Fibroblast of skin of left biceps (primary cell): ENCODE measurements at regions not wholly inside any gene's neighbourhood (a gene's known extent, or its start where the extent isn't known, plus 50 kb on each side); places are given as distances from the start of the nearest gene placed in this dataset.
A peak's percentile ranks its signal among the peaks of the same experiment; 100 is the strongest.
"Not testable (repeated sequence)": the region's sequence is repeated elsewhere in the genome, so short reads cannot be mapped to it uniquely, and the experiment has no call there.

Experiments used
- DNase-seq, 2 experiments: peaks; one replicate each; pipeline ENCODE4 v3.0.0-alpha.2; 2013; ENCODE audit warnings: low read depth in 2 of 2

- DNase-seq, result no peak
Observed at GRCh38 chr5:71907001-71907588, 188.0 kb downstream of the CARTPT start.

GRCh38 chr5:71907608-71908145 is 188.6 kb downstream of the CARTPT start:
- no peak for DNase-seq

GRCh38 chr5:71910741-71911140 is 191.7 kb downstream of the CARTPT start:
- DNase-seq, result no peak

GRCh38 chr5:71912021-71912420 is 192.9 kb downstream of the CARTPT start:
- DNase-seq, result no peak

GRCh38 chr5:71914281-71914680 is 193.0 kb upstream of the MAP1B start:
- DNase-seq, result no peak

- DNase-seq, result peak; percentile 59 to 64
Observed at GRCh38 chr5:71922584-71923106, 184.6 kb upstream of the MAP1B start.

GRCh38 chr5:71923755-71924154 is 183.5 kb upstream of the MAP1B start:
- DNase-seq, result no peak

GRCh38 chr5:71924325-71924724 is 182.9 kb upstream of the MAP1B start:
- no peak for DNase-seq

- no peak for DNase-seq
Observed at GRCh38 chr5:71924980-71925379, 182.3 kb upstream of the MAP1B start.

GRCh38 chr5:71925608-71926091 is 181.6 kb upstream of the MAP1B start:
- peak in 1 of 2 experiments; percentile 28 for DNase-seq

- DNase-seq, result no peak
Observed at GRCh38 chr5:71929003-71929402, 178.3 kb upstream of the MAP1B start.

- not testable (repeated sequence) for DNase-seq
Observed at GRCh38 chr5:71930554-71930953, 176.7 kb upstream of the MAP1B start.

GRCh38 chr5:71932131-71932654 is 175.1 kb upstream of the MAP1B start:
- no peak for DNase-seq

- DNase-seq, result peak in 1 of 2 experiments; percentile 26
Observed at GRCh38 chr5:71932655-71933338, 174.5 kb upstream of the MAP1B start.

GRCh38 chr5:71934322-71934721 is 173.0 kb upstream of the MAP1B start:
- no peak for DNase-seq

GRCh38 chr5:71937921-71938698 is 169.2 kb upstream of the MAP1B start:
- no peak for DNase-seq

- no peak for DNase-seq
Observed at GRCh38 chr5:71938895-71939294, 168.4 kb upstream of the MAP1B start.

- DNase-seq, result no peak
Observed at GRCh38 chr5:71939452-71940230, 167.6 kb upstream of the MAP1B start.

- no peak for DNase-seq
Observed at GRCh38 chr5:71943874-71944273, 163.4 kb upstream of the MAP1B start.

GRCh38 chr5:71945436-71945835 is 161.8 kb upstream of the MAP1B start:
- no peak for DNase-seq
